ENCODE measurements at regions not wholly inside any gene's neighbourhood (a gene's known extent, or its start where the extent isn't known, plus 50 kb on each side); places are given as distances from the start of the nearest gene placed in this dataset.

DNA sequence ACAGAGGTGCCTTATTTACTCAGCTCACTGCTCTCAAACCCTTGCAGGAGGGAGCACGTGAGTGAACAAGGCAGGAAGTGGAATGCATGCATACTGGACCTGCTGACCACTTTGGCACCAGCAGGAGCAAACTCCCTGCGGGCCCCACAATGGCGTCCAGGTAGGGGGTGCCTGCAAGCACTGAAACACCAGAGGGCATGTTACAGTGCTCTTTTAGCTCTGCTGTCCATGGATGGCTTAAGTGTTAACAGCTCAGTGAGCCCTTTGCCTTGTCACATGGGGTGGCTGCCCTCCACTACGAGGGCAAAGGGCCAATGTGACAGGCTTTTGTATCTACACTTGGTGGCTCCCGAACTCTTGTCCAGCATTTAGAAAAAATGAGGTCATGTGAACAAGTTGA lies 199.5 kb upstream of the UGT8 start (continued):
- TF ChIP-seq, protein P1, sequence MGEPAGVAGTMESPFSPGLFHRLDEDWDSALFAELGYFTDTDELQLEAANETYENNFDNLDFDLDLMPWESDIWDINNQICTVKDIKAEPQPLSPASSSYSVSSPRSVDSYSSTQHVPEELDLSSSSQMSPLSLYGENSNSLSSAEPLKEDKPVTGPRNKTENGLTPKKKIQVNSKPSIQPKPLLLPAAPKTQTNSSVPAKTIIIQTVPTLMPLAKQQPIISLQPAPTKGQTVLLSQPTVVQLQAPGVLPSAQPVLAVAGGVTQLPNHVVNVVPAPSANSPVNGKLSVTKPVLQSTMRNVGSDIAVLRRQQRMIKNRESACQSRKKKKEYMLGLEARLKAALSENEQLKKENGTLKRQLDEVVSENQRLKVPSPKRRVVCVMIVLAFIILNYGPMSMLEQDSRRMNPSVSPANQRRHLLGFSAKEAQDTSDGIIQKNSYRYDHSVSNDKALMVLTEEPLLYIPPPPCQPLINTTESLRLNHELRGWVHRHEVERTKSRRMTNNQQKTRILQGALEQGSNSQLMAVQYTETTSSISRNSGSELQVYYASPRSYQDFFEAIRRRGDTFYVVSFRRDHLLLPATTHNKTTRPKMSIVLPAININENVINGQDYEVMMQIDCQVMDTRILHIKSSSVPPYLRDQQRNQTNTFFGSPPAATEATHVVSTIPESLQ (CRISPR knock-in tag; IDR thresholded peaks at IDR 0.05): no peak
- TF ChIP-seq, protein P2, sequence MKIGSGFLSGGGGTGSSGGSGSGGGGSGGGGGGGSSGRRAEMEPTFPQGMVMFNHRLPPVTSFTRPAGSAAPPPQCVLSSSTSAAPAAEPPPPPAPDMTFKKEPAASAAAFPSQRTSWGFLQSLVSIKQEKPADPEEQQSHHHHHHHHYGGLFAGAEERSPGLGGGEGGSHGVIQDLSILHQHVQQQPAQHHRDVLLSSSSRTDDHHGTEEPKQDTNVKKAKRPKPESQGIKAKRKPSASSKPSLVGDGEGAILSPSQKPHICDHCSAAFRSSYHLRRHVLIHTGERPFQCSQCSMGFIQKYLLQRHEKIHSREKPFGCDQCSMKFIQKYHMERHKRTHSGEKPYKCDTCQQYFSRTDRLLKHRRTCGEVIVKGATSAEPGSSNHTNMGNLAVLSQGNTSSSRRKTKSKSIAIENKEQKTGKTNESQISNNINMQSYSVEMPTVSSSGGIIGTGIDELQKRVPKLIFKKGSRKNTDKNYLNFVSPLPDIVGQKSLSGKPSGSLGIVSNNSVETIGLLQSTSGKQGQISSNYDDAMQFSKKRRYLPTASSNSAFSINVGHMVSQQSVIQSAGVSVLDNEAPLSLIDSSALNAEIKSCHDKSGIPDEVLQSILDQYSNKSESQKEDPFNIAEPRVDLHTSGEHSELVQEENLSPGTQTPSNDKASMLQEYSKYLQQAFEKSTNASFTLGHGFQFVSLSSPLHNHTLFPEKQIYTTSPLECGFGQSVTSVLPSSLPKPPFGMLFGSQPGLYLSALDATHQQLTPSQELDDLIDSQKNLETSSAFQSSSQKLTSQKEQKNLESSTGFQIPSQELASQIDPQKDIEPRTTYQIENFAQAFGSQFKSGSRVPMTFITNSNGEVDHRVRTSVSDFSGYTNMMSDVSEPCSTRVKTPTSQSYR (CRISPR knock-in tag; IDR thresholded peaks at IDR 0.05): no peak
- no peak for TF ChIP-seq MXD4 (CRISPR knock-in tag; IDR thresholded peaks at IDR 0.05; ENCODE audit: borderline replicate concordance)
- TF ChIP-seq, protein P3, sequence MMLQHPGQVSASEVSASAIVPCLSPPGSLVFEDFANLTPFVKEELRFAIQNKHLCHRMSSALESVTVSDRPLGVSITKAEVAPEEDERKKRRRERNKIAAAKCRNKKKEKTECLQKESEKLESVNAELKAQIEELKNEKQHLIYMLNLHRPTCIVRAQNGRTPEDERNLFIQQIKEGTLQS (CRISPR knock-in tag; conservative IDR thresholded peaks at IDR 0.05): no peak

DNA sequence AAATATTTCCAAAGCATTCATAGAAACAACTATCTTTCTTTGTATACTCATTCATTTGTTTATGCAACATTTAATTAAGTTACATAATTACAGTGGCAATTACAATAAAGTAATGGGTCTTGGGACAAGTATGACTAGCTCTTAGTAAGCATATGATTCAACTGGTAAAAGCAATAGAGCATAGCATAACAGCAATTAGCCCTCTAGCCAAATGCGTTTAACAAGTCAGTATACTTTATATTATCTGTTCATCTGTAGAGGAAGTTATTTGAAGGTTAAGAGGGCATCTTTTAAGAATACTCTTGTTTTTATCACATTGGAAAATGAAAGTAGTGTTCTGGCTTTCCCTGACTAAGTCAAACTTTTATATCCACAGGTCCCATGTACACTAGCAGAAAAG lies 198.1 kb upstream of the UGT8 start:
- ATAC-seq (no peak), DNase-seq (ENCODE audit: low spot score) (no peak)
- TF ChIP-seq, protein P4, sequence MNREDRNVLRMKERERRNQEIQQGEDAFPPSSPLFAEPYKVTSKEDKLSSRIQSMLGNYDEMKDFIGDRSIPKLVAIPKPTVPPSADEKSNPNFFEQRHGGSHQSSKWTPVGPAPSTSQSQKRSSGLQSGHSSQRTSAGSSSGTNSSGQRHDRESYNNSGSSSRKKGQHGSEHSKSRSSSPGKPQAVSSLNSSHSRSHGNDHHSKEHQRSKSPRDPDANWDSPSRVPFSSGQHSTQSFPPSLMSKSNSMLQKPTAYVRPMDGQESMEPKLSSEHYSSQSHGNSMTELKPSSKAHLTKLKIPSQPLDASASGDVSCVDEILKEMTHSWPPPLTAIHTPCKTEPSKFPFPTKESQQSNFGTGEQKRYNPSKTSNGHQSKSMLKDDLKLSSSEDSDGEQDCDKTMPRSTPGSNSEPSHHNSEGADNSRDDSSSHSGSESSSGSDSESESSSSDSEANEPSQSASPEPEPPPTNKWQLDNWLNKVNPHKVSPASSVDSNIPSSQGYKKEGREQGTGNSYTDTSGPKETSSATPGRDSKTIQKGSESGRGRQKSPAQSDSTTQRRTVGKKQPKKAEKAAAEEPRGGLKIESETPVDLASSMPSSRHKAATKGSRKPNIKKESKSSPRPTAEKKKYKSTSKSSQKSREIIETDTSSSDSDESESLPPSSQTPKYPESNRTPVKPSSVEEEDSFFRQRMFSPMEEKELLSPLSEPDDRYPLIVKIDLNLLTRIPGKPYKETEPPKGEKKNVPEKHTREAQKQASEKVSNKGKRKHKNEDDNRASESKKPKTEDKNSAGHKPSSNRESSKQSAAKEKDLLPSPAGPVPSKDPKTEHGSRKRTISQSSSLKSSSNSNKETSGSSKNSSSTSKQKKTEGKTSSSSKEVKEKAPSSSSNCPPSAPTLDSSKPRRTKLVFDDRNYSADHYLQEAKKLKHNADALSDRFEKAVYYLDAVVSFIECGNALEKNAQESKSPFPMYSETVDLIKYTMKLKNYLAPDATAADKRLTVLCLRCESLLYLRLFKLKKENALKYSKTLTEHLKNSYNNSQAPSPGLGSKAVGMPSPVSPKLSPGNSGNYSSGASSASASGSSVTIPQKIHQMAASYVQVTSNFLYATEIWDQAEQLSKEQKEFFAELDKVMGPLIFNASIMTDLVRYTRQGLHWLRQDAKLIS (CRISPR knock-in tag; IDR thresholded peaks at IDR 0.05; ENCODE audit: borderline replicate concordance): no peak
- no peak for TF ChIP-seq NR2C2 (CRISPR knock-in tag; IDR thresholded peaks at IDR 0.05)
- no peak for TF ChIP-seq ZBTB21 (CRISPR knock-in tag; IDR thresholded peaks at IDR 0.05; ENCODE audit: borderline replicate concordance)
- TF ChIP-seq, protein P5, sequence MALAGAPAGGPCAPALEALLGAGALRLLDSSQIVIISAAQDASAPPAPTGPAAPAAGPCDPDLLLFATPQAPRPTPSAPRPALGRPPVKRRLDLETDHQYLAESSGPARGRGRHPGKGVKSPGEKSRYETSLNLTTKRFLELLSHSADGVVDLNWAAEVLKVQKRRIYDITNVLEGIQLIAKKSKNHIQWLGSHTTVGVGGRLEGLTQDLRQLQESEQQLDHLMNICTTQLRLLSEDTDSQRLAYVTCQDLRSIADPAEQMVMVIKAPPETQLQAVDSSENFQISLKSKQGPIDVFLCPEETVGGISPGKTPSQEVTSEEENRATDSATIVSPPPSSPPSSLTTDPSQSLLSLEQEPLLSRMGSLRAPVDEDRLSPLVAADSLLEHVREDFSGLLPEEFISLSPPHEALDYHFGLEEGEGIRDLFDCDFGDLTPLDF (CRISPR knock-in tag; IDR thresholded peaks at IDR 0.05): no peak
- TF ChIP-seq ZNF423 (CRISPR knock-in tag; IDR thresholded peaks at IDR 0.05): no peak
- no peak for TF ChIP-seq JAZF1 (CRISPR knock-in tag; IDR thresholded peaks at IDR 0.05)
- no peak for TF ChIP-seq SP1 (CRISPR knock-in tag; conservative IDR thresholded peaks at IDR 0.05)
- Mint-ChIP-seq H3K27ac (no peak overlapping the region), H3K4me3 (no peak overlapping the region), H3K27me3 (ENCODE audit: low read depth) (no peaks in the 10 kb centered on the region; the same call in 1 of the 2 replicates), H3K36me3 (peaks cover 11% of the 10 kb centered on the region; the same call in 1 of the 2 replicates), H3K9me3 (peaks cover 16% of the 10 kb centered on the region), H3K4me1 (peaks cover 24% of the 10 kb centered on the region)
- POLR2A ChIA-PET: no interaction called here
- CTCF ChIA-PET: interaction anchor here (2.4 kb wide), 1 partner anchor 12 kb away, joined by 8 read pairs; no protein-coding TSS in a partner anchor

DNA sequence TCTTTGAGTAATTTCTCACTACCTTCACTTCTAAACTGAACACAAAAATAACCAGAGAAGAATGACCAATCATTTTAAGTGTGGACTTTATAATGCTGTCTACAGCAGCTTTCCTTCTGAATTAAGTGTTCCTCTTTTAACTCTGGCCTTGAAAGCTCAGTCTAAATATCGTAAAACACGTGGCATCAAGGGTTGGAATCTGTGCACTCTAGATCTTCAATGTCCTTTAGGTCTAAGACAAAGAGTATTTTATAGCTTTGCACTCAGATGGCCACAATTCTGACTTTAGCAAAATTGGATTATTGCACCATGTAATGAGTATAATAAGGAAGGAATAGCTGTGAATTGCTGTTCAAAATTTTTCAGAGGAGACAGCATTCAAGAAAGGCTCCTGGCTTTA lies 197.1 kb upstream of the UGT8 start:
- CTCF ChIA-PET: interaction anchor here (2.4 kb wide), 1 partner anchor 13 kb away, joined by 8 read pairs; no protein-coding TSS in a partner anchor
- DNase-seq (ENCODE audit: low spot score) (no peak), ATAC-seq (no peak)
- H3K9me3 Mint-ChIP-seq: peaks cover 8% of the 10 kb centered on the region
- H3K4me1 Mint-ChIP-seq: peaks cover 24% of the 10 kb centered on the region
- H3K36me3 Mint-ChIP-seq: peaks cover 11% of the 10 kb centered on the region; the same call in 1 of the 2 replicates
- no peaks in the 10 kb centered on the region; the same call in 1 of the 2 replicates for H3K27me3 Mint-ChIP-seq (ENCODE audit: low read depth)
- no peak overlapping the region for H3K27ac Mint-ChIP-seq
- POLR2A ChIA-PET: no interaction called here
- H3K4me3 Mint-ChIP-seq: no peak overlapping the region
- no peak for TF ChIP-seq ETV6 (CRISPR knock-in tag; IDR thresholded peaks at IDR 0.05)
- TF ChIP-seq, protein P6, sequence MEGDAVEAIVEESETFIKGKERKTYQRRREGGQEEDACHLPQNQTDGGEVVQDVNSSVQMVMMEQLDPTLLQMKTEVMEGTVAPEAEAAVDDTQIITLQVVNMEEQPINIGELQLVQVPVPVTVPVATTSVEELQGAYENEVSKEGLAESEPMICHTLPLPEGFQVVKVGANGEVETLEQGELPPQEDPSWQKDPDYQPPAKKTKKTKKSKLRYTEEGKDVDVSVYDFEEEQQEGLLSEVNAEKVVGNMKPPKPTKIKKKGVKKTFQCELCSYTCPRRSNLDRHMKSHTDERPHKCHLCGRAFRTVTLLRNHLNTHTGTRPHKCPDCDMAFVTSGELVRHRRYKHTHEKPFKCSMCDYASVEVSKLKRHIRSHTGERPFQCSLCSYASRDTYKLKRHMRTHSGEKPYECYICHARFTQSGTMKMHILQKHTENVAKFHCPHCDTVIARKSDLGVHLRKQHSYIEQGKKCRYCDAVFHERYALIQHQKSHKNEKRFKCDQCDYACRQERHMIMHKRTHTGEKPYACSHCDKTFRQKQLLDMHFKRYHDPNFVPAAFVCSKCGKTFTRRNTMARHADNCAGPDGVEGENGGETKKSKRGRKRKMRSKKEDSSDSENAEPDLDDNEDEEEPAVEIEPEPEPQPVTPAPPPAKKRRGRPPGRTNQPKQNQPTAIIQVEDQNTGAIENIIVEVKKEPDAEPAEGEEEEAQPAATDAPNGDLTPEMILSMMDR (IDR thresholded peaks at IDR 0.05): no peak
- TF ChIP-seq, protein P7, sequence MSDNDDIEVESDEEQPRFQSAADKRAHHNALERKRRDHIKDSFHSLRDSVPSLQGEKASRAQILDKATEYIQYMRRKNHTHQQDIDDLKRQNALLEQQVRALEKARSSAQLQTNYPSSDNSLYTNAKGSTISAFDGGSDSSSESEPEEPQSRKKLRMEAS (CRISPR knock-in tag; IDR thresholded peaks at IDR 0.05): no peak
- no peak for TF ChIP-seq CBFB (CRISPR knock-in tag; IDR thresholded peaks at IDR 0.05; ENCODE audit: low read depth)
- TF ChIP-seq FOXJ3 (CRISPR knock-in tag; IDR thresholded peaks at IDR 0.05; ENCODE audit: borderline replicate concordance): no peak
- no peak for TF ChIP-seq ZNF423 (CRISPR knock-in tag; IDR thresholded peaks at IDR 0.05)
- TF ChIP-seq, protein P3 (CRISPR knock-in tag; conservative IDR thresholded peaks at IDR 0.05): no peak

All from WTC11 (cell line).